ENCODE measurements at regions not wholly inside any gene's neighbourhood (a gene's known extent, or its start where the extent isn't known, plus 50 kb on each side); places are given as distances from the start of the nearest gene placed in this dataset.

DNA sequence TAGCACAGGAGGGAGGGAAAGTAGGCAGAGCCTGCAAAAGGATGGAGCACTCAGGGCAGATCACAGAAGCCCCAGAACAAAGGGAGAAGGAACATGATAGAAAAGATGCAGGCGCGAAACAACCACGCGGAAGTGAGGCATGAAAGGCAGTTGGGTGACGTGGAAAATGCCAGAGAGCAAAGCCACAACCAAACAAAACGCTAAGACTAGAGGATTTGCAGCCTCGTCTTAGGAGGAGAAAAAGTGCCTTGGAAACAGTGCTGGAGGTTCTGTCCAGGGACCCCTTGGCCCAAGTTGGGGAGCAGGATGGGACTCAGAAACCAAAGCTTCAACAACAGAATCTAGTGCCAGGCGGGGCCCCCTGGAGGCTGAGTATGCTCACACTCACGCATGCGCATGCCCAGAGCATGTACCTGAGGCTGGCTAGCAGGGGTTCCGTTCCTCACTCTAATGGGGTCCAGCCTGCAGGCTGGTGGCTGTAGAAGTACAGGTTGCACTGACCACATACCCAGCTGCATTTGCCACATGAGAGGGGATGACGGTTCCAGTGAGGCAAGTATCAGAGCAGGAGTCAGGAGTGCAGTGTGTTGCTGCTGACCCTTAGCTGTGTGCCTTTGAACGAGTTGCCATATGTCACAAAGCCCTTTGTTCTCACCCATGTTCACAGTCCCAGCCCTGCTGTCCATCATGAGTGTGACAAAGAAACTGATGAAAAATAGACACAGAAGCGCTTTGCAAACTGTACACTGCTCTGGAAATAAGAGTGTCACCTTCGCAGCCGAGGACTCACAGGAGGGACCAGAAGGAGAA is 568.6 kb upstream of the CADM1 start:
- intact Hi-C loops (cut with DNase I; ENCODE audit: low total_unique reads) = no loop called here
- H3K27me3 ChIP-seq = peaks cover 0 to 18% (median 14%) of the 10 kb centered on the region in 3 donors

DNA sequence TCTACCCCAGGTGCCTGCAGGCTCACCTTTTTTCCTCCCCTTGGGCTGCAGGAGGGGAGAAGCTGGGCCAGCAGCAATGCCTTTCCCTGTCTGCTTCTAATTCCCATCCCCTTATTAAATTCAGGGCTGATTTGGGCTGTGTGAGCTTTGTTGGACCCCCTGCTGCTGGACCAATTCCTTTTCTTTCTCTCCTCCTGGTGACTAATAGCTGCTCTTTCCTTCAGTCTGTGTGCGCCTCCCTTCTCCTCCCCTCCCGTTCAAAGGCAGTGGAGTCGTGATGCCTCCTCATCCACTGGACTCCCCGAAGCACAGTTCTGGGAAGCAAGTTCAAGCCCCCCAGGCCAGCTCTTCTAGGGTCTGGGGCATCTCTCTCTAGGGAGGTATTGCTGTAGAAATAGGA is 567.9 kb upstream of the CADM1 start:
- Histone ChIP-seq H3K9me3 (no peaks in the 10 kb centered on the region), H3K27me3 (peaks cover 0 to 18% (median 12%) of the 10 kb centered on the region in 3 donors), H3K4me3 (no peak overlapping the region), H3K27ac (no peak overlapping the region), H3K36me3 (no peaks in the 10 kb centered on the region), H3K4me1 (no peaks in the 10 kb centered on the region)
- in situ Hi-C loops (cut with MboI; ENCODE audit: low sequenced_read_pairs in 4 of 4) (no loop called here), intact Hi-C loops (cut with DNase I; ENCODE audit: low total_unique reads) (no loop called here)
- no peak for TF ChIP-seq POLR2A (IDR thresholded peaks at IDR 0.05)
- TF ChIP-seq, protein P1, sequence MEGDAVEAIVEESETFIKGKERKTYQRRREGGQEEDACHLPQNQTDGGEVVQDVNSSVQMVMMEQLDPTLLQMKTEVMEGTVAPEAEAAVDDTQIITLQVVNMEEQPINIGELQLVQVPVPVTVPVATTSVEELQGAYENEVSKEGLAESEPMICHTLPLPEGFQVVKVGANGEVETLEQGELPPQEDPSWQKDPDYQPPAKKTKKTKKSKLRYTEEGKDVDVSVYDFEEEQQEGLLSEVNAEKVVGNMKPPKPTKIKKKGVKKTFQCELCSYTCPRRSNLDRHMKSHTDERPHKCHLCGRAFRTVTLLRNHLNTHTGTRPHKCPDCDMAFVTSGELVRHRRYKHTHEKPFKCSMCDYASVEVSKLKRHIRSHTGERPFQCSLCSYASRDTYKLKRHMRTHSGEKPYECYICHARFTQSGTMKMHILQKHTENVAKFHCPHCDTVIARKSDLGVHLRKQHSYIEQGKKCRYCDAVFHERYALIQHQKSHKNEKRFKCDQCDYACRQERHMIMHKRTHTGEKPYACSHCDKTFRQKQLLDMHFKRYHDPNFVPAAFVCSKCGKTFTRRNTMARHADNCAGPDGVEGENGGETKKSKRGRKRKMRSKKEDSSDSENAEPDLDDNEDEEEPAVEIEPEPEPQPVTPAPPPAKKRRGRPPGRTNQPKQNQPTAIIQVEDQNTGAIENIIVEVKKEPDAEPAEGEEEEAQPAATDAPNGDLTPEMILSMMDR (IDR thresholded peaks at IDR 0.05 in 4 of 5, conservative IDR thresholded peaks at IDR 0.05 in 1 of 5) = no peak
- DNase-seq (no peak), ATAC-seq (no peak)

More for the DNA sequence above, 568.6 kb upstream of the CADM1 start:
- no peaks in the 10 kb centered on the region for H3K4me1 ChIP-seq
- in situ Hi-C loops (cut with MboI; ENCODE audit: low sequenced_read_pairs in 4 of 4) = no loop called here
- no peak overlapping the region for H3K4me3 ChIP-seq
- DNase-seq (no peak), ATAC-seq (no peak)
- TF ChIP-seq POLR2A (IDR thresholded peaks at IDR 0.05) = no peak
- TF ChIP-seq, protein P1 (IDR thresholded peaks at IDR 0.05 in 4 of 5, conservative IDR thresholded peaks at IDR 0.05 in 1 of 5) = no peak
- H3K9me3 ChIP-seq = no peaks in the 10 kb centered on the region
- no peaks in the 10 kb centered on the region for H3K36me3 ChIP-seq
- no peak overlapping the region for H3K27ac ChIP-seq

DNA sequence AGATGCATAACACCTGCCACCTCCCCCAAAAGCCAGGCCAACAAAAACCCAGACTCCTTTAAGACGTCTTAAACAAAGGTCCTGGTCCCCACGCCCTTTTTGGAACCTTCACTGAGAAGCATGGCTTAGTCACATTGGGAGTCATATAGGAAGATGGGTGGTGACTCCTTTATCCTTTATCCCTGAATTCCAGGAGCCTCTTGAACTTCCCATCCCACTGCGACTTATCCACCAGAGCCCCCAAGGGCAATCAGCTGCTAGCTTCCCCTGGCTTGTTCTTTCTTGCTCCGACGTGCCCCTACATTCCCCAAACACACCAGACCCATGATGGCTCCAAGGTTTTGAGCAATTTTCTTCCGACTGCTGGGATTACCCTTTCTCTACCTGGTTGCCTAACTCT is 567.0 kb upstream of the CADM1 start:
- TF ChIP-seq POLR2A (IDR thresholded peaks at IDR 0.05) = no peak
- Histone ChIP-seq H3K9me3 (no peaks in the 10 kb centered on the region), H3K27me3 (peaks cover 0 to 13% (median 8%) of the 10 kb centered on the region in 3 donors), H3K4me3 (no peak overlapping the region), H3K4me1 (no peaks in the 10 kb centered on the region), H3K36me3 (no peaks in the 10 kb centered on the region), H3K27ac (no peak overlapping the region)
- intact Hi-C loops (cut with DNase I; ENCODE audit: low total_unique reads) (no loop called here), in situ Hi-C loops (cut with MboI; ENCODE audit: low sequenced_read_pairs in 4 of 4) (no loop called here)
- ATAC-seq (no peak), DNase-seq (no peak)

DNA sequence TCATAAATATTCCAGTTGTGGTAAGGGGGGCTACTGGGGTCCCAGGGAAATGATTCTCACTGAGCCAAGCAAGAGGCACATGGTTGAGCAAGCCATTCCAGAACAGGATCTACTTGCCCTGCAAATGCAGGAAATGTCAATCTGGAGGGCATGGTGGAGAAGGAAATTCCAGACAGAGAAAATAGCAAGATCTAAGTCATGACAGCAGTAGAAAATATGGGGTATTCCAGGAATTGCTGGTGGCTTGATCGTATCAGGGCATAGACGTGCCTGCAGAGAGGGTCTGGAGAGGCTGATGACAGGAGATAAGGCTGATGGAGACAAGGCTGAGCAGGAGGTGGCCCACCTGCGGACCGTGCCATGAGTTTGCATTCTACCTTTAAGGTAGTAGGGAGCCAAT is 566.3 kb upstream of the CADM1 start:
- no peak overlapping the region for H3K4me3 ChIP-seq
- H3K27ac ChIP-seq = no peak overlapping the region
- H3K36me3 ChIP-seq = no peaks in the 10 kb centered on the region
- peaks cover 0 to 8% (median 7%) of the 10 kb centered on the region in 3 donors for H3K27me3 ChIP-seq
- no peaks in the 10 kb centered on the region for H3K9me3 ChIP-seq
- H3K4me1 ChIP-seq = no peaks in the 10 kb centered on the region
- DNase-seq = no peak
- in situ Hi-C loops (cut with MboI; ENCODE audit: low sequenced_read_pairs in 4 of 4) = no loop called here
- intact Hi-C loops (cut with DNase I; ENCODE audit: low total_unique reads) = no loop called here
- ATAC-seq = no peak
- TF ChIP-seq, protein P1 (IDR thresholded peaks at IDR 0.05 in 4 of 5, conservative IDR thresholded peaks at IDR 0.05 in 1 of 5) = no peak
- no peak for TF ChIP-seq POLR2A (IDR thresholded peaks at IDR 0.05)

DNA sequence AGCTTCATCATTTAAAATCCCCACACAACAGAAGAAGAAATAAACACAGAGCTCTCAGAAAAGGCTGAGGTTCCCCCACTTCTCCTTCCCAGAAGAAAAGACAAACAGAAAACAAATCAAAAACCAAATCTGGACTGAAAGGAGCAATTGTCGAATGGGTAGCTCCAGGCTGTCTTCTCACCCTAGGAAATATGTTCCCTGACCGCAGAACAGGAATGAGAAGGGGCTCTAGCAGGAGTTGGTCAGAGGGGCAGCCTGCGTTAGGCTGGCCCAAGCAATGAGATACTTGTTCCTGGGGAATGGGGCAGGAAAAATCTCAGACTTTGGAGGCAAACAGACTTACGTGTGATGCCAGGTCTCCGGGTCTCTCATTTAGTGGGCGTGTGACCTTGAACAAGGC is 562.6 kb upstream of the CADM1 start:
- ATAC-seq (no peak), DNase-seq (no peak)
- H3K27me3 ChIP-seq = peaks cover 0 to under 1% (median 0%) of the 10 kb centered on the region in 3 donors
- in situ Hi-C loops (cut with MboI; ENCODE audit: low sequenced_read_pairs in 4 of 4) = no loop called here
- H3K4me1 ChIP-seq = no peaks in the 10 kb centered on the region
- H3K4me3 ChIP-seq = no peak overlapping the region
- intact Hi-C loops (cut with DNase I; ENCODE audit: low total_unique reads) = no loop called here
- no peaks in the 10 kb centered on the region for H3K9me3 ChIP-seq
- H3K36me3 ChIP-seq = no peaks in the 10 kb centered on the region
- H3K27ac ChIP-seq = no peak overlapping the region
- TF ChIP-seq POLR2A (IDR thresholded peaks at IDR 0.05) = no peak
- TF ChIP-seq, protein P1 (IDR thresholded peaks at IDR 0.05 in 4 of 5, conservative IDR thresholded peaks at IDR 0.05 in 1 of 5) = no peak

Measured in gastrocnemius medialis (tissue), 4 donors.